ENCODE measurements at regions not wholly inside any gene's neighbourhood (a gene's known extent, or its start where the extent isn't known, plus 50 kb on each side); places are given as distances from the start of the nearest gene placed in this dataset.

- TF ChIP-seq CTCF (IDR thresholded peaks at IDR 0.05; ENCODE audit: poor library complexity, severe bottlenecking) (no peak), MXI1 (conservative IDR thresholded peaks at IDR 0.05; ENCODE audit: poor library complexity, severe bottlenecking) (no peak), REST (IDR thresholded peaks at IDR 0.05; ENCODE audit: borderline replicate concordance) (no peak)
Observed at GRCh38 chr18:32867330-32867729, 94.5 kb upstream of the KLHL14 start.
